ENCODE measurements at regions not wholly inside any gene's neighbourhood (a gene's known extent, or its start where the extent isn't known, plus 50 kb on each side); places are given as distances from the start of the nearest gene placed in this dataset.

DNA sequence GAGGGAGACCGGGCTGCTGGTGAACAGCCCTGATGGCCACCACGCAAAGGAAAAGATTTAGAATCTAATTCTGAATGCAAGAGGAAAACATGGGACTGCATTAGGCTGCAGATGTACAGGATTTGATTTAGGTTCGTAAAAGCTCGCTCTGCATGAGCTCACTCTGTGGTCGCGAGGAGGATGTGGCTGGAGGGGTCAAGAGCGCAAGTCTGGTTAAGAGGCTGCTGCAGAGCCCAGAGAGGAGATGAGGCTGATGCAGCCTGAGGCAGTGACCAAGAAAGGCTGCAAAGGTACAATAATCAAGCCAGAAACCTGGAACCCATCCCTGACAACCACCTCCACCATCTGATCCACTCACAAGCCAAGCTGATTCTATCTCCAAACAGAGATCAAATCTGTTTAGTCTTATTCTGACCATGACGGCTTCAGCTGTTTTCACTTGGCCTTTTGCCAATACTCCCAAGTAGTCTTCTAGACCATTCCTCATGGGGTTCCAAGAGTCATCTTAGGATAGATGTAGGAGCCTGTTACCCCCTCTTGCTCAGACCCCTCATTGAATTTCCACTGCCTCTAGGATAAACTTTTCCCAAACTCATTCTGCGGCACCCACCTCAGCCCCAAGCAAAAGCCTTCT, 58.9 kb upstream of the ARL4C start:
- TF ChIP-seq, protein P1, sequence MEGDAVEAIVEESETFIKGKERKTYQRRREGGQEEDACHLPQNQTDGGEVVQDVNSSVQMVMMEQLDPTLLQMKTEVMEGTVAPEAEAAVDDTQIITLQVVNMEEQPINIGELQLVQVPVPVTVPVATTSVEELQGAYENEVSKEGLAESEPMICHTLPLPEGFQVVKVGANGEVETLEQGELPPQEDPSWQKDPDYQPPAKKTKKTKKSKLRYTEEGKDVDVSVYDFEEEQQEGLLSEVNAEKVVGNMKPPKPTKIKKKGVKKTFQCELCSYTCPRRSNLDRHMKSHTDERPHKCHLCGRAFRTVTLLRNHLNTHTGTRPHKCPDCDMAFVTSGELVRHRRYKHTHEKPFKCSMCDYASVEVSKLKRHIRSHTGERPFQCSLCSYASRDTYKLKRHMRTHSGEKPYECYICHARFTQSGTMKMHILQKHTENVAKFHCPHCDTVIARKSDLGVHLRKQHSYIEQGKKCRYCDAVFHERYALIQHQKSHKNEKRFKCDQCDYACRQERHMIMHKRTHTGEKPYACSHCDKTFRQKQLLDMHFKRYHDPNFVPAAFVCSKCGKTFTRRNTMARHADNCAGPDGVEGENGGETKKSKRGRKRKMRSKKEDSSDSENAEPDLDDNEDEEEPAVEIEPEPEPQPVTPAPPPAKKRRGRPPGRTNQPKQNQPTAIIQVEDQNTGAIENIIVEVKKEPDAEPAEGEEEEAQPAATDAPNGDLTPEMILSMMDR (IDR thresholded peaks at IDR 0.05) = no peak

DNA sequence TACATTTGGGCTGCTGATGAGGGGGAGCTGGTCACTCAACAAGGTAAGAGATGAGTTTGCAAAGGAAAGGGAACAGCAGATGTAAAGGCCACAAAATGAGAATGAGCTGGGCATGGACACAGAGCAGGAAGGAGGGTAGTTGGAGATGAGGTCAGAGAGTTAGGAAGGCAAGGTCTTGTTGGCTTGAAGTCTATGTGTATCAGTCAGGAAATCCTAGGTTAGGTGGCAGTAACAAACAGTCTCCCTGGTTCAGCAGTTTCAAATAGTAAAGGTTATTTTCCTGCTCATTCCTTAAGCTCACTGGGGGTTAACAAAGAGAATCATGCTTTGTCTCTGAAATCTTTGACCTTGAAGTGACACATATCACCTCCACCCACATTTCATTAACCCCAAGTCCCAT, 58.3 kb upstream of the ARL4C start:
- TF ChIP-seq, protein P1 (IDR thresholded peaks at IDR 0.05) = no peak

DNA sequence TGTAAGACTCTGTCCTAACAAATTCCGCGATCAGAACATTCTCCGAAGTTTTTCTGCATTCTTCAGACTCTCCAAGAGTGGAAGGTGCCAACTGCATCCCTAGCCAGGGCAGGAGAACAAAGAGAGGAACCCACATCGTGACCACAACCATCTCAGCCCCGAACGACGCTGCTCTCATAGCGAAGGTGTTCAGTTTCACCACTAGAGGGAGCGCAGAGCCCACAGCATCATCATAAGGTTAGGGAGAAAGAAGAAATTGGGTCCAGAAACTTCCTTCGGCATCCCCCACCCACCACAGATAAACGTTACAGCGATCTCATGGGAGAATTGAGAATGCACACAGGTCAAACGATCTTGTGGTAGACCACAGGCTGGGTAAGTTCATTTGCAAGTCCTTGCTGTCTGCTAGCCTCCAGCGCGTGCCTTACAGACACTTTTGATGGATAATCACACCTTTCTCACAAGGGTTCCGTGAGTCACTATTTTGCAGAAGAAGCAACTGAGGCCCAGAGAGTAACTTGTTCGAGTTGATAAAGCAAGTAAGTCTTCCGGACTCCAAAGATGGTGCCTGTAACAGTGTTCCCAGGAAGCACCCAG, 53.7 kb upstream of the ARL4C start:
- TF ChIP-seq, protein P1 (IDR thresholded peaks at IDR 0.05) = peak; percentile 79

DNA sequence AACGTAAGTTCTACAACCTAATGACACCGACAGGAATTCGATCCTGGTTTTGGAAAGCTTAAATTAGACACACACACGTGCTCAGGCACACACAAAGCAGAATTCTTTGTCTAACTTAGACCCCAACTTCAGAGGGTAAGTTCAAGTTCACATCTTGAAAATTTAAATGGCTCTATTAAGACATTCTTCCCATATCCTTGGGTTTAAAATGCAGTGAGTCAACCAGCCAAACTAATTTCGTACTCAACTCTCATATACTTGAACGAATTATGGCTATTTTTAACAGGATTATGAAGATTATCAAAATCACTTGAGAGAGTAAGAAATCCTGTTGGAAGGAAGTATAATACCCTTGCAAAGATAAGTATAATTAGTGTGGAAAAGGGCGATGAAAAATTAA, 53.2 kb upstream of the ARL4C start:
- TF ChIP-seq, protein P1 (IDR thresholded peaks at IDR 0.05) = no peak

DNA sequence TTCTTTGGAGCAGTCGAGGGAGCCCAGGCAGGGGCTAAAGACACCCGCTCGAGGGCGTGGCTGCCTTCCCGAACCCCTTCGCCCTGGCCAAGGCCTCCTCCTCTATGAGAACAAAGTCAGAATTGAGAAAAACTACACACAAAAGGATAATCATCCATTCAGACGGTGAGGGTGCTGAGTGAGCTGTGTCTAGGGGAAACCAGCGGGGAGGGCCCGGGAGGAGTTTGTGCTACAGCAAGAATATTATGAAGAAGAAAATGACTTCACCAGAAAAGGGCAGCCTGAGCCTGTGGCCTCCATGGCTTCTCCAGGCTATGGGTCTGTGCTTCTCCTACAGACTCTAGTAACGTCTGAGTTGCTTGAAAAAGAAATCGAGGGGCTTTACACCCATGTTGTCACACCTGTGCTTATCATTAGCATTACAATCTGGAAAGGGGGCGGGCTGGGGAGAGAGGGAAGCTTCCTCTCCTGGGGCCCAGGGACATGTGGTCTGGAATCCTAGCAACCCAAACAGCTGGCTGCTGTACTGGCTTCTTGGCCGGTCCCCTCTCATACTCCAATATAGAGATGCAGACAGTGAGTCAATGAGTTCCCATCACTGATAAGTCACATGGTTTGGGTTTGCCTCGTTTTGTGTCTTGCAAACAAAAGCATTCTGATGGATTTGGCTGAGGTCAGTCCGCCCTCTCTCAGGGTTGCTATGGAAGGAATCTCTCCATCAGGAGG, 52.0 kb upstream of the ARL4C start:
- TF ChIP-seq, protein P1 (IDR thresholded peaks at IDR 0.05) = no peak

DNA sequence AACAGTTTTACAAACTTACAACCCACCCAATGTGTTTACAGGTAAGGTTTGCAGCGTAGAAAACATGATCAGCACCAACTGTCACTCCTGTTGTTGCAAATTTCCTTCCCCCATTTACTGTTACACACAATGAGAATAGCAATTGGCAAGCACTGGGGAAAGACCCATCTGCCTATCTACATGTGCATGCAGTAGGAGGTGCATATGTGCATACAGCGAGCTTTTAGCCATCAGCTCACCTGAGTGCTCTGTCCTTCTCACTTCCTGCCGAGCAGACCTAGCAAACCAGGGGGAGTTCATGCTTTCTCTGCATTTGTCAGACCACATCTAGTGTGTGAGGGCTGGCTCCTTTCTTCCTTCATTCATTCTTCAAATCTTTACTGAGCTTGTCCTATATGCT, 49.9 kb upstream of the ARL4C start:
- TF ChIP-seq, protein P1 (IDR thresholded peaks at IDR 0.05) = no peak
